HCT116 (cell line): ENCODE measurements at regions not wholly inside any gene's neighbourhood (a gene's known extent, or its start where the extent isn't known, plus 50 kb on each side); places are given as distances from the start of the nearest gene placed in this dataset.

ENCODE experiments used
- ATAC-seq: fragments of 200-7000 bp; cut with Tn5 transposase; 2 replicates; pipeline ENCODE4 v1.9.1; 2020; ENCODE audit warnings: mild to moderate bottlenecking, moderate library complexity
- BruUV-seq: library from RNA; stranded (reverse); fragments of 400-500 nt; replicated peaks from 2 replicates; lab custom pipeline; 2021; lab: Mats Ljungman, UMichigan
- CTCF ChIA-PET: fragments of 300-600 bp; sonication (Branson Sonifier 250); formaldehyde crosslinking; loops from one replicate; lab custom pipeline; 2021; ENCODE audit warnings: antibody characterized with exemption; lab: Charles Lee
- POLR2A ChIA-PET: fragments of 300-600, 350-600 bp; sonication (Branson Sonifier 250); formaldehyde crosslinking; loops from one replicate; lab custom pipeline; 2021; ENCODE audit warnings: antibody characterized with exemption; lab: Charles Lee
- RAD21 ChIA-PET, 2 experiments: fragments of 300-600 bp; sonication (Branson Sonifier 250); formaldehyde crosslinking; loops; one replicate each; lab custom pipeline; 2023; ENCODE audit warnings: low total read pairs in 2 of 2; ENCODE audit not compliant: uncharacterized antibody in 2 of 2, unreplicated experiment in 2 of 2, low non-redundant PET in 1 of 2; lab: Charles Lee
- DNase-seq: peaks from one replicate; pipeline ENCODE4 v3.0.0-alpha.2; 2010; ENCODE audit warnings: low read depth, low spot score
- H2AFZ ChIP-seq: fragments of 200-600 bp; shearing (Covaris generic), sonication (generic); 2 replicates; pipeline ENCODE4 v1.6.1; 2017; ENCODE audit warnings: low read depth, mixed run types, mixed read lengths, antibody characterized with exemption, low read length; ENCODE audit not compliant: poor library complexity, severe bottlenecking
- H3K27ac ChIP-seq: 2 replicates; pipeline ENCODE4 v1.5.1; 2012; ENCODE audit warnings: low read depth, low read length
- H3K27me3 ChIP-seq: fragments of 200-600 bp; sonication (generic); 2 replicates; pipeline ENCODE4 v1.6.1; 2016; ENCODE audit warnings: mixed run types, low read length, mixed read lengths; ENCODE audit not compliant: insufficient read depth
- H3K36me3 ChIP-seq, 2 experiments: fragments of 200-500 bp in 1 of 2; fragments of 200-600 bp in 1 of 2; sonication (Bioruptor generic) in 1 of 2; sonication (generic) in 1 of 2; 2 replicates each; pipeline versions ENCODE4 v1.5.1 to v1.6.1; 2014 to 2016; ENCODE audit warnings: low read length in 2 of 2, inconsistent platforms in 1 of 2, mixed read lengths in 1 of 2, mixed run types in 1 of 2; ENCODE audit not compliant: insufficient read depth in 2 of 2, control insufficient read depth in 1 of 2
- H3K4me1 ChIP-seq, 2 experiments: fragments of 200-600 bp in 1 of 2; sonication (generic) in 1 of 2; 2 replicates each; pipeline versions ENCODE4 v1.5.1 to v1.6.1; 2012 to 2017; ENCODE audit warnings: low read length in 2 of 2, inconsistent platforms in 1 of 2, mild to moderate bottlenecking in 1 of 2, mixed read lengths in 1 of 2, mixed run types in 1 of 2, moderate library complexity in 1 of 2; ENCODE audit not compliant: insufficient read depth in 2 of 2, control insufficient read depth in 1 of 2
- H3K4me2 ChIP-seq: fragments of 200-600 bp; sonication (generic); 2 replicates; pipeline ENCODE4 v1.6.1; 2017; ENCODE audit warnings: mixed run types, low read length, mixed read lengths
- H3K4me3 ChIP-seq, 2 experiments: fragments of 200-600 bp in 1 of 2; sonication (generic) in 1 of 2; replicated peaks in 1 of 2; 2 replicates each; pipeline ENCODE4 v1.5.1; 2011 to 2016; ENCODE audit warnings: low read length in 2 of 2, control low read depth in 1 of 2, low read depth in 1 of 2, mild to moderate bottlenecking in 1 of 2, mixed read lengths in 1 of 2, mixed run types in 1 of 2
- H3K79me2 ChIP-seq: fragments of 200-600 bp; sonication (generic); 2 replicates; pipeline ENCODE4 v1.6.1; 2017; ENCODE audit warnings: mild to moderate bottlenecking, mixed run types, low read length, moderate library complexity, mixed read lengths; ENCODE audit not compliant: insufficient read depth
- H3K9ac ChIP-seq: fragments of 200-600 bp; sonication (generic); 2 replicates; pipeline ENCODE4 v1.6.1; 2016; ENCODE audit warnings: low read length, mixed read lengths
- H3K9me2 ChIP-seq: fragments of 200-600 bp; sonication (generic), shearing (Covaris generic); 2 replicates; pipeline ENCODE4 v1.6.1; 2017; ENCODE audit warnings: mixed run types, mild to moderate bottlenecking, moderate library complexity; ENCODE audit not compliant: insufficient read depth
- H3K9me3 ChIP-seq, 2 experiments: fragments of 200-500 bp in 1 of 2; fragments of 200-600 bp in 1 of 2; sonication (Bioruptor generic) in 1 of 2; sonication (generic) in 1 of 2; 2 replicates each; pipeline ENCODE4 v1.6.1; 2014 to 2017; ENCODE audit warnings: low read length in 2 of 2, mixed read lengths in 2 of 2, inconsistent platforms in 1 of 2, low read depth in 1 of 2, mild to moderate bottlenecking in 1 of 2, mixed run types in 1 of 2, moderate library complexity in 1 of 2; ENCODE audit not compliant: control insufficient read depth in 1 of 2, insufficient read depth in 1 of 2
- H4K20me1 ChIP-seq: fragments of 200-600 bp; sonication (generic), shearing (Covaris generic); 2 replicates; pipeline ENCODE4 v1.6.1; 2017; ENCODE audit warnings: mixed run types, mild to moderate bottlenecking, moderate library complexity; ENCODE audit not compliant: insufficient read depth
- CBX3 ChIP-seq: IDR thresholded peaks from 2 replicates; pipeline ENCODE4 v1.6.1; 2012; ENCODE audit warnings: low read depth
- CEBPB ChIP-seq: IDR thresholded peaks from 2 replicates; pipeline ENCODE4 v1.6.1; 2012; ENCODE audit warnings: low read depth
- ELF1 ChIP-seq: IDR thresholded peaks from 2 replicates; pipeline ENCODE4 v1.6.1; 2012; ENCODE audit warnings: low read depth, borderline replicate concordance
- EZH2 ChIP-seq: fragments of 200-600 bp; sonication (generic); IDR thresholded peaks from 2 replicates; pipeline ENCODE4 v1.6.1; 2017; ENCODE audit warnings: antibody characterized with exemption, mixed run types
- FOSL1 ChIP-seq: IDR thresholded peaks from 2 replicates; pipeline ENCODE4 v1.6.1; 2012; ENCODE audit warnings: low read depth
- JUND ChIP-seq: IDR thresholded peaks from 2 replicates; pipeline ENCODE4 v1.6.1; 2012
- POLR2A ChIP-seq: IDR thresholded peaks from 2 replicates; pipeline ENCODE4 v1.7.0; 2011; ENCODE audit warnings: borderline replicate concordance; ENCODE audit not compliant: insufficient read depth, insufficient read length; ENCODE audit errors: extremely low read depth
- RAD21 ChIP-seq: IDR thresholded peaks from 2 replicates; pipeline ENCODE4 v1.6.1; 2012; ENCODE audit warnings: low read depth, mild to moderate bottlenecking
- SIN3A ChIP-seq: IDR thresholded peaks from 2 replicates; pipeline ENCODE4 v1.6.1; 2012; ENCODE audit warnings: low read depth
- SP1 ChIP-seq: IDR thresholded peaks from 2 replicates; pipeline ENCODE4 v1.6.1; 2012; ENCODE audit warnings: low read depth
- SRF ChIP-seq: IDR thresholded peaks from 2 replicates; pipeline ENCODE4 v1.6.1; 2012; ENCODE audit warnings: low read depth
- TCF7L2 ChIP-seq: IDR thresholded peaks from 2 replicates; pipeline ENCODE4 v1.7.0; 2011; ENCODE audit warnings: borderline replicate concordance, inconsistent platforms; ENCODE audit not compliant: insufficient read depth, insufficient read length; ENCODE audit errors: extremely low read depth
- ZFX ChIP-seq: fragments of 450-650 bp; IDR thresholded peaks from 2 replicates; pipeline ENCODE4 v1.6.1; 2017
- ZNF274 ChIP-seq: fragments of 200-500 bp; sonication (Bioruptor generic); IDR thresholded peaks from 2 replicates; pipeline ENCODE4 v1.6.1; 2014; ENCODE audit warnings: mild to moderate bottlenecking, low read depth, low read length, inconsistent platforms
- intact Hi-C: fragments of 100-400 bp; cut with micrococcal nuclease; formaldehyde crosslinking; loops from 2 replicates; pipeline ENCODE4 v1.10.0; 2022
- TF ChIP-seq, protein P1 (sequence below): IDR thresholded peaks from 2 replicates; pipeline ENCODE4 v1.6.1; 2012; ENCODE audit warnings: low read depth
- TF ChIP-seq, protein P2 (sequence below): IDR thresholded peaks from 2 replicates; pipeline ENCODE4 v1.6.1; 2011; ENCODE audit warnings: mild to moderate bottlenecking, low read length, moderate library complexity; ENCODE audit not compliant: insufficient replicate concordance; ENCODE audit errors: extremely low read depth
- TF ChIP-seq, protein P3 (sequence below): IDR thresholded peaks from 2 replicates; pipeline ENCODE4 v1.6.1; 2012
- TF ChIP-seq, protein P4 (sequence below): IDR thresholded peaks from 2 replicates; pipeline ENCODE4 v1.6.1; 2012

DNA sequence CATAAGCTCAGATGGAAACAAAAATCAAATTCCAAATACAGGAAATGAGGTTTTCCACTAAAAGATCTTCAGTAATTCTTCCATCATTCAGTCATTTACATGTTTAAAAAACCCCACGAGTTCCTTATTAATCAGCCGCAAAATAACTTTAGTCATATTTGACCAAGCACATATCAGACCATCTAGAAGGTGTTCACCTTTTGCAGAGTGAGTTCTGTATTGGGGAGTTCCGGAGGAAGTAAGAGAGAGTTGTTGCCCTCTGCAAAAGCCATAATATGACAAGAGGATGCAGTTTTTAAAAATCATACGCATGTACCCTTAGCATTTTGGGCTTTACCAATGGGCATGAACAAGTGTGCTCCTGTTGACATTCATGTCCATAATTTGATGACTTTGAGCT is 61.6 kb downstream of the CCR1 start:
- RAD21 ChIA-PET: no interaction called here
- no peaks in the 10 kb centered on the region for H3K79me2 ChIP-seq
- ATAC-seq: no peak
- TF ChIP-seq TCF7L2: no peak
- no peak for TF ChIP-seq FOSL1
- TF ChIP-seq, protein P1, sequence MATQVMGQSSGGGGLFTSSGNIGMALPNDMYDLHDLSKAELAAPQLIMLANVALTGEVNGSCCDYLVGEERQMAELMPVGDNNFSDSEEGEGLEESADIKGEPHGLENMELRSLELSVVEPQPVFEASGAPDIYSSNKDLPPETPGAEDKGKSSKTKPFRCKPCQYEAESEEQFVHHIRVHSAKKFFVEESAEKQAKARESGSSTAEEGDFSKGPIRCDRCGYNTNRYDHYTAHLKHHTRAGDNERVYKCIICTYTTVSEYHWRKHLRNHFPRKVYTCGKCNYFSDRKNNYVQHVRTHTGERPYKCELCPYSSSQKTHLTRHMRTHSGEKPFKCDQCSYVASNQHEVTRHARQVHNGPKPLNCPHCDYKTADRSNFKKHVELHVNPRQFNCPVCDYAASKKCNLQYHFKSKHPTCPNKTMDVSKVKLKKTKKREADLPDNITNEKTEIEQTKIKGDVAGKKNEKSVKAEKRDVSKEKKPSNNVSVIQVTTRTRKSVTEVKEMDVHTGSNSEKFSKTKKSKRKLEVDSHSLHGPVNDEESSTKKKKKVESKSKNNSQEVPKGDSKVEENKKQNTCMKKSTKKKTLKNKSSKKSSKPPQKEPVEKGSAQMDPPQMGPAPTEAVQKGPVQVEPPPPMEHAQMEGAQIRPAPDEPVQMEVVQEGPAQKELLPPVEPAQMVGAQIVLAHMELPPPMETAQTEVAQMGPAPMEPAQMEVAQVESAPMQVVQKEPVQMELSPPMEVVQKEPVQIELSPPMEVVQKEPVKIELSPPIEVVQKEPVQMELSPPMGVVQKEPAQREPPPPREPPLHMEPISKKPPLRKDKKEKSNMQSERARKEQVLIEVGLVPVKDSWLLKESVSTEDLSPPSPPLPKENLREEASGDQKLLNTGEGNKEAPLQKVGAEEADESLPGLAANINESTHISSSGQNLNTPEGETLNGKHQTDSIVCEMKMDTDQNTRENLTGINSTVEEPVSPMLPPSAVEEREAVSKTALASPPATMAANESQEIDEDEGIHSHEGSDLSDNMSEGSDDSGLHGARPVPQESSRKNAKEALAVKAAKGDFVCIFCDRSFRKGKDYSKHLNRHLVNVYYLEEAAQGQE: no peak
- TF ChIP-seq, protein P2, sequence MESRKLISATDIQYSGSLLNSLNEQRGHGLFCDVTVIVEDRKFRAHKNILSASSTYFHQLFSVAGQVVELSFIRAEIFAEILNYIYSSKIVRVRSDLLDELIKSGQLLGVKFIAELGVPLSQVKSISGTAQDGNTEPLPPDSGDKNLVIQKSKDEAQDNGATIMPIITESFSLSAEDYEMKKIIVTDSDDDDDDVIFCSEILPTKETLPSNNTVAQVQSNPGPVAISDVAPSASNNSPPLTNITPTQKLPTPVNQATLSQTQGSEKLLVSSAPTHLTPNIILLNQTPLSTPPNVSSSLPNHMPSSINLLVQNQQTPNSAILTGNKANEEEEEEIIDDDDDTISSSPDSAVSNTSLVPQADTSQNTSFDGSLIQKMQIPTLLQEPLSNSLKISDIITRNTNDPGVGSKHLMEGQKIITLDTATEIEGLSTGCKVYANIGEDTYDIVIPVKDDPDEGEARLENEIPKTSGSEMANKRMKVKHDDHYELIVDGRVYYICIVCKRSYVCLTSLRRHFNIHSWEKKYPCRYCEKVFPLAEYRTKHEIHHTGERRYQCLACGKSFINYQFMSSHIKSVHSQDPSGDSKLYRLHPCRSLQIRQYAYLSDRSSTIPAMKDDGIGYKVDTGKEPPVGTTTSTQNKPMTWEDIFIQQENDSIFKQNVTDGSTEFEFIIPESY: no peak
- TF ChIP-seq EZH2: no peak
- TF ChIP-seq ELF1: no peak
- no peak for TF ChIP-seq CEBPB
- no peak for TF ChIP-seq SRF
- TF ChIP-seq, protein P3, sequence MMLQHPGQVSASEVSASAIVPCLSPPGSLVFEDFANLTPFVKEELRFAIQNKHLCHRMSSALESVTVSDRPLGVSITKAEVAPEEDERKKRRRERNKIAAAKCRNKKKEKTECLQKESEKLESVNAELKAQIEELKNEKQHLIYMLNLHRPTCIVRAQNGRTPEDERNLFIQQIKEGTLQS: no peak
- no peak for TF ChIP-seq SIN3A
- TF ChIP-seq, protein P4, sequence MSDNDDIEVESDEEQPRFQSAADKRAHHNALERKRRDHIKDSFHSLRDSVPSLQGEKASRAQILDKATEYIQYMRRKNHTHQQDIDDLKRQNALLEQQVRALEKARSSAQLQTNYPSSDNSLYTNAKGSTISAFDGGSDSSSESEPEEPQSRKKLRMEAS: no peak
- TF ChIP-seq ZNF274: no peak
- TF ChIP-seq SP1: no peak
- no peak for TF ChIP-seq CBX3
- TF ChIP-seq ZFX: no peak
- TF ChIP-seq JUND: no peak
- no peak for TF ChIP-seq RAD21
- no peak for TF ChIP-seq POLR2A
- TF ChIP-seq, all 23 proteins: peak for 0
- Histone ChIP-seq H3K4me1 (no peaks in the 10 kb centered on the region), H3K27ac (no peak overlapping the region), H3K36me3 (no peaks in the 10 kb centered on the region), H3K4me3 (no peak overlapping the region), H3K4me2 (no peak overlapping the region), H2AFZ (no peak overlapping the region), H4K20me1 (no peaks in the 10 kb centered on the region), H3K9me2 (no peaks in the 10 kb centered on the region), H3K27me3 (no peaks in the 10 kb centered on the region), H3K9me3 (no peaks in the 10 kb centered on the region), H3K9ac (no peak overlapping the region)
- DNase-seq: no peak
- ChIA-PET CTCF (no interaction called here), POLR2A (no interaction called here)
- BruUV-seq: no TSS peak
- intact Hi-C loops: no loop called here
